ENCODE measurements at regions not wholly inside any gene's neighbourhood (a gene's known extent, or its start where the extent isn't known, plus 50 kb on each side); places are given as distances from the start of the nearest gene placed in this dataset.
A peak's percentile ranks its signal among the peaks of the same experiment; 100 is the strongest.

GRCh38 chr16:85455534-85455933 lies 157.6 kb upstream of the GSE1 start:
- DNase-seq, result no peak
- intact Hi-C loops (cut with micrococcal nuclease), result no loop called here
- ATAC-seq, result no peak

- intact Hi-C loops (cut with micrococcal nuclease), result no loop called here
- DNase-seq (no peak), ATAC-seq (no peak)
Measured at GRCh38 chr16:85457366-85457765, 155.8 kb upstream of the GSE1 start.

GRCh38 chr16:85458968-85459367 lies 154.2 kb upstream of the GSE1 start:
- ATAC-seq (peak; percentile 43), DNase-seq (peak; percentile 42)
- intact Hi-C loops (cut with micrococcal nuclease), result no loop called here

GRCh38 chr16:85459529-85460251 lies 153.4 kb upstream of the GSE1 start:
- intact Hi-C loops (cut with micrococcal nuclease), result no loop called here
- peak; percentile 56 for DNase-seq
- peak; percentile 32 for ATAC-seq

GRCh38 chr16:85460252-85461021 lies 152.7 kb upstream of the GSE1 start:
- no peak for DNase-seq

GRCh38 chr16:85461022-85461813 lies 151.9 kb upstream of the GSE1 start:
- no peak for ATAC-seq
- DNase-seq, result no peak

More at GRCh38 chr16:85460252-85461021, 152.7 kb upstream of the GSE1 start:
- intact Hi-C loops (cut with micrococcal nuclease), result no loop called here
- no peak for ATAC-seq

GRCh38 chr16:85461814-85462713 lies 151.1 kb upstream of the GSE1 start:
- ATAC-seq, result peak; percentile 46
- intact Hi-C loops (cut with micrococcal nuclease), result no loop called here
- DNase-seq, result peak; percentile 72

More at GRCh38 chr16:85461022-85461813, 151.9 kb upstream of the GSE1 start:
- intact Hi-C loops (cut with micrococcal nuclease), result no loop called here

- DNase-seq (no peak), ATAC-seq (no peak)
- intact Hi-C loops (cut with micrococcal nuclease), result no loop called here
Measured at GRCh38 chr16:85462714-85463611, 150.2 kb upstream of the GSE1 start.

GRCh38 chr16:85463672-85464382 lies 149.3 kb upstream of the GSE1 start:
- ATAC-seq (no peak), DNase-seq (no peak)
- intact Hi-C loops (cut with micrococcal nuclease), result no loop called here

GRCh38 chr16:85464383-85465305 lies 148.5 kb upstream of the GSE1 start:
- ATAC-seq, result no peak
- intact Hi-C loops (cut with micrococcal nuclease), result no loop called here
- no peak for DNase-seq

GRCh38 chr16:85465328-85466303 lies 147.5 kb upstream of the GSE1 start:
- peak; percentile 87 for ATAC-seq
- peak; percentile 94 for DNase-seq
- intact Hi-C loops (cut with micrococcal nuclease), result no loop called here

- intact Hi-C loops (cut with micrococcal nuclease), result no loop called here
- DNase-seq (no peak), ATAC-seq (no peak)
Measured at GRCh38 chr16:85466304-85466700, 146.8 kb upstream of the GSE1 start.

- DNase-seq (no peak), ATAC-seq (no peak)
- intact Hi-C loops (cut with micrococcal nuclease), result no loop called here
Measured at GRCh38 chr16:85466989-85467388, 146.1 kb upstream of the GSE1 start.

- ATAC-seq (no peak), DNase-seq (no peak)
- intact Hi-C loops (cut with micrococcal nuclease), result no loop called here
Measured at GRCh38 chr16:85469929-85470590, 143.1 kb upstream of the GSE1 start.

GRCh38 chr16:85470873-85471272 lies 142.2 kb upstream of the GSE1 start:
- ATAC-seq (no peak), DNase-seq (no peak)
- intact Hi-C loops (cut with micrococcal nuclease), result no loop called here

All from left ventricle myocardium superior (tissue), 1 donor.